ENCODE measurements at regions not wholly inside any gene's neighbourhood (a gene's known extent, or its start where the extent isn't known, plus 50 kb on each side); places are given as distances from the start of the nearest gene placed in this dataset.

- dilution Hi-C loops (cut with MboI; ENCODE audit: extremely low pct_ligation_motif_present, low sequenced_read_pairs), result no loop called here
- H3K36me3 ChIP-seq (ENCODE audit: control insufficient read depth in 2 of 2, extremely low read depth in 1 of 2, insufficient read depth in 2 of 2, low read length in 2 of 2), result no peaks in the 10 kb centered on the region
- H3K9me3 ChIP-seq (ENCODE audit: control insufficient read depth, low read depth, low read length), result no peaks in the 10 kb centered on the region
- no peaks in the 10 kb centered on the region for H3K79me2 ChIP-seq (ENCODE audit: control insufficient read depth, insufficient read depth, low read length)
- DNase-seq (ENCODE audit: low read depth, low spot score) (no peak), FAIRE-seq (no peak)
- no peak overlapping the region for H3K27ac ChIP-seq (ENCODE audit: control insufficient read depth, insufficient read depth, low read length)
- H2AFZ ChIP-seq (ENCODE audit: control insufficient read depth, low read length), result no peak overlapping the region
- H3K27me3 ChIP-seq (ENCODE audit: control insufficient read depth, extremely low read depth, insufficient read depth, low read length), result no peaks in the 10 kb centered on the region
- H3K4me1 ChIP-seq (ENCODE audit: control insufficient read depth, extremely low read depth, insufficient read depth, low read length), result no peaks in the 10 kb centered on the region
- H3K9me1 ChIP-seq (ENCODE audit: control insufficient read depth, extremely low read depth, insufficient read depth, low read length), result no peaks in the 10 kb centered on the region
- H3K4me2 ChIP-seq (ENCODE audit: control insufficient read depth, extremely low read depth, insufficient read depth, low read depth, low read length), result no peak overlapping the region
- no peak overlapping the region for H3K9ac ChIP-seq (ENCODE audit: control insufficient read depth, extremely low read depth, insufficient read depth, low read length)
- TF ChIP-seq, protein P1, sequence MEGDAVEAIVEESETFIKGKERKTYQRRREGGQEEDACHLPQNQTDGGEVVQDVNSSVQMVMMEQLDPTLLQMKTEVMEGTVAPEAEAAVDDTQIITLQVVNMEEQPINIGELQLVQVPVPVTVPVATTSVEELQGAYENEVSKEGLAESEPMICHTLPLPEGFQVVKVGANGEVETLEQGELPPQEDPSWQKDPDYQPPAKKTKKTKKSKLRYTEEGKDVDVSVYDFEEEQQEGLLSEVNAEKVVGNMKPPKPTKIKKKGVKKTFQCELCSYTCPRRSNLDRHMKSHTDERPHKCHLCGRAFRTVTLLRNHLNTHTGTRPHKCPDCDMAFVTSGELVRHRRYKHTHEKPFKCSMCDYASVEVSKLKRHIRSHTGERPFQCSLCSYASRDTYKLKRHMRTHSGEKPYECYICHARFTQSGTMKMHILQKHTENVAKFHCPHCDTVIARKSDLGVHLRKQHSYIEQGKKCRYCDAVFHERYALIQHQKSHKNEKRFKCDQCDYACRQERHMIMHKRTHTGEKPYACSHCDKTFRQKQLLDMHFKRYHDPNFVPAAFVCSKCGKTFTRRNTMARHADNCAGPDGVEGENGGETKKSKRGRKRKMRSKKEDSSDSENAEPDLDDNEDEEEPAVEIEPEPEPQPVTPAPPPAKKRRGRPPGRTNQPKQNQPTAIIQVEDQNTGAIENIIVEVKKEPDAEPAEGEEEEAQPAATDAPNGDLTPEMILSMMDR (optimal IDR thresholded peaks at IDR 0.05 in 1 of 3, IDR thresholded peaks at IDR 0.05 in 1 of 3, conservative IDR thresholded peaks at IDR 0.05 in 1 of 3; ENCODE audit: extremely low read depth in 1 of 3, insufficient read depth in 2 of 3, low read length in 3 of 3), result no peak
- TF ChIP-seq EZH2 (IDR thresholded peaks at IDR 0.05; ENCODE audit: low read length), result no peak
- no peak overlapping the region for H3K4me3 ChIP-seq (ENCODE audit: control insufficient read depth in 2 of 3, extremely low read depth in 1 of 3, insufficient read depth in 2 of 3, low read depth in 1 of 3, low read length in 3 of 3)
- no peaks in the 10 kb centered on the region for H4K20me1 ChIP-seq (ENCODE audit: control insufficient read depth, extremely low read depth, insufficient read depth, low read length)
These were observed 1459.6 kb downstream of the MRPL39 start for GRCh38 chr21:24147674-24148073.

DNA sequence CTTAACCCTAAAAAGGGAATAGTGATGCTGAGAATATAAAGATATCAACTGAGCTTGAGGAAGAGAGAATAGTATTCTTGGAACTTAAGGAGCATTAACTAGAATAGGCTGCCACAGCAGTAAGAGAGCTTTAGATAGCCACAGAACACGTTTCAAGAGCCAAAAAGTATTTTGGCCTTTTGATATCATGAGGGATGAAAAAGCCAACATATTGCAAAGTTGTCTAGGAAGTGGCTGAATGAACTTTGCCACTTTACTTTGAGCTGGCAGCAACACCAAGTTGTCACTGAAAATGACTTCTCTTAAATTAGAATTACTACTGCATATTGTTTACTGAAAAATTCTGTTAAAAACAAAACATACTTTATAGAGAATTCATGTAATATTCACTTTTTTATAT lies 1476.2 kb downstream of the MRPL39 start:
- dilution Hi-C loops (cut with MboI; ENCODE audit: extremely low pct_ligation_motif_present, low sequenced_read_pairs), result no loop called here
- Histone ChIP-seq H3K27me3 (ENCODE audit: control insufficient read depth, extremely low read depth, insufficient read depth, low read length) (no peaks in the 10 kb centered on the region), H4K20me1 (ENCODE audit: control insufficient read depth, extremely low read depth, insufficient read depth, low read length) (no peaks in the 10 kb centered on the region), H3K4me1 (ENCODE audit: control insufficient read depth, extremely low read depth, insufficient read depth, low read length) (no peaks in the 10 kb centered on the region), H3K9me3 (ENCODE audit: control insufficient read depth, low read depth, low read length) (no peaks in the 10 kb centered on the region), H3K9ac (ENCODE audit: control insufficient read depth, extremely low read depth, insufficient read depth, low read length) (no peak overlapping the region), H2AFZ (ENCODE audit: control insufficient read depth, low read length) (no peak overlapping the region), H3K36me3 (ENCODE audit: control insufficient read depth in 2 of 2, extremely low read depth in 1 of 2, insufficient read depth in 2 of 2, low read length in 2 of 2) (no peaks in the 10 kb centered on the region), H3K4me2 (ENCODE audit: control insufficient read depth, extremely low read depth, insufficient read depth, low read depth, low read length) (no peak overlapping the region), H3K9me1 (ENCODE audit: control insufficient read depth, extremely low read depth, insufficient read depth, low read length) (no peaks in the 10 kb centered on the region), H3K79me2 (ENCODE audit: control insufficient read depth, insufficient read depth, low read length) (no peaks in the 10 kb centered on the region), H3K27ac (ENCODE audit: control insufficient read depth, insufficient read depth, low read length) (no peak overlapping the region), H3K4me3 (ENCODE audit: control insufficient read depth in 2 of 3, extremely low read depth in 1 of 3, insufficient read depth in 2 of 3, low read depth in 1 of 3, low read length in 3 of 3) (no peak overlapping the region)
- FAIRE-seq (no peak), DNase-seq (ENCODE audit: low read depth, low spot score) (no peak)
- TF ChIP-seq, protein P1 (optimal IDR thresholded peaks at IDR 0.05 in 1 of 3, IDR thresholded peaks at IDR 0.05 in 1 of 3, conservative IDR thresholded peaks at IDR 0.05 in 1 of 3; ENCODE audit: extremely low read depth in 1 of 3, insufficient read depth in 2 of 3, low read length in 3 of 3), result no peak
- TF ChIP-seq EZH2 (IDR thresholded peaks at IDR 0.05; ENCODE audit: low read length), result no peak

Measured in keratinocyte (primary cell).